Karpas-422 (cell line): ENCODE measurements at regions not wholly inside any gene's neighbourhood (a gene's known extent, or its start where the extent isn't known, plus 50 kb on each side); places are given as distances from the start of the nearest gene placed in this dataset.

ENCODE experiments used
- DNase-seq: peaks from one replicate; pipeline ENCODE4 v3.0.0-alpha.2; 2015
- H2AFZ ChIP-seq: fragments of 200-600 bp; sonication (generic); 2 replicates; pipeline ENCODE4 v1.6.1; 2014; ENCODE audit warnings: antibody characterized with exemption, low read length, mixed read lengths
- H3K27ac ChIP-seq: fragments of 200-600 bp; sonication (generic); 2 replicates; pipeline ENCODE4 v1.5.1; 2014; ENCODE audit warnings: mild to moderate bottlenecking, low read length, moderate library complexity
- H3K27me3 ChIP-seq: fragments of 200-600 bp; sonication (generic); 2 replicates; pipeline ENCODE4 v1.6.1; 2014; ENCODE audit warnings: low read length, mixed read lengths
- H3K36me3 ChIP-seq: fragments of 200-600 bp; sonication (generic); 2 replicates; pipeline ENCODE4 v1.6.1; 2014; ENCODE audit warnings: low read length, mixed read lengths; ENCODE audit not compliant: insufficient read depth
- H3K4me1 ChIP-seq: fragments of 200-600 bp; sonication (generic); 2 replicates; pipeline ENCODE4 v1.6.1; 2014; ENCODE audit warnings: mild to moderate bottlenecking, low read length, mixed read lengths
- H3K4me2 ChIP-seq: fragments of 200-600 bp; sonication (generic); 2 replicates; pipeline ENCODE4 v1.6.1; 2014; ENCODE audit warnings: low read length, low read depth, mild to moderate bottlenecking; ENCODE audit not compliant: poor library complexity, severe bottlenecking
- H3K4me3 ChIP-seq: fragments of 200-600 bp; sonication (generic); 2 replicates; pipeline ENCODE4 v1.5.1; 2014; ENCODE audit warnings: mild to moderate bottlenecking, antibody characterized with exemption, low read length, mixed read lengths
- H3K79me2 ChIP-seq: fragments of 200-600 bp; sonication (generic); 2 replicates; pipeline ENCODE4 v1.6.1; 2014; ENCODE audit warnings: mild to moderate bottlenecking, low read length, mixed read lengths
- H3K9ac ChIP-seq: fragments of 200-600 bp; sonication (generic); 2 replicates; pipeline ENCODE4 v1.6.0; 2014; ENCODE audit warnings: low read length
- H3K9me2 ChIP-seq: fragments of 200-600 bp; sonication (generic), shearing (Covaris generic); replicated peaks from 2 replicates; pipeline ENCODE4 v1.6.0; 2014; ENCODE audit warnings: mild to moderate bottlenecking, low read length, moderate library complexity; ENCODE audit not compliant: insufficient read depth
- H3K9me3 ChIP-seq: fragments of 300-700, 200-600 bp; sonication (generic); 2 replicates; pipeline ENCODE4 v1.6.1; 2014; ENCODE audit warnings: low read length, mixed read lengths
- H4K20me1 ChIP-seq: fragments of 200-600 bp; sonication (generic); 2 replicates; pipeline ENCODE4 v1.6.1; 2014; ENCODE audit warnings: mild to moderate bottlenecking, antibody characterized with exemption, low read length, low read depth; ENCODE audit not compliant: insufficient read depth

DNA sequence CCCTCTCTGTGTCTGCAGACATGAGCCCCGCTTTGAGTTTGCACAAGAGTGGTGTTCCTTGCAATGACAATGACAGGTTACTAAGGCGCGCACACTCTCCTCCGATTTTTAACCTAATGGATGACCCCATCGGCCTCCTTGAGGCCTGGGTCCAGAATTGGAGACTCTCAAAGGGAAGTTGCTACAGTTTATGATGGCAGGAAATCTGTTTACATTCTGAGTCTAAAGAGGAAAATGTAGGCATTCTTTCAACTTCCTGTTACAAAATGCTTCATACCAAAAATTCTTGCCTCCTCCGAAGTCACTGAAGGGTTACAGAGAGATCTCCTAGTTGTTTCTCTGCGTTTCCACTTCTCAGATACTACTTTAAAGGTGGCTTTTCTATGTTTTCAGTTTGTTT, 225.3 kb upstream of the AGAP1 start:
- Histone ChIP-seq H3K9me3 (no peaks in the 10 kb centered on the region), H3K27ac (no peak overlapping the region), H3K79me2 (no peaks in the 10 kb centered on the region), H3K9ac (no peak overlapping the region), H3K27me3 (no peaks in the 10 kb centered on the region), H3K4me2 (no peak overlapping the region), H3K4me1 (no peaks in the 10 kb centered on the region), H4K20me1 (no peaks in the 10 kb centered on the region), H3K4me3 (no peak overlapping the region), H3K36me3 (no peaks in the 10 kb centered on the region), H3K9me2 (no peaks in the 10 kb centered on the region), H2AFZ (no peak overlapping the region)
- DNase-seq = no peak

DNA sequence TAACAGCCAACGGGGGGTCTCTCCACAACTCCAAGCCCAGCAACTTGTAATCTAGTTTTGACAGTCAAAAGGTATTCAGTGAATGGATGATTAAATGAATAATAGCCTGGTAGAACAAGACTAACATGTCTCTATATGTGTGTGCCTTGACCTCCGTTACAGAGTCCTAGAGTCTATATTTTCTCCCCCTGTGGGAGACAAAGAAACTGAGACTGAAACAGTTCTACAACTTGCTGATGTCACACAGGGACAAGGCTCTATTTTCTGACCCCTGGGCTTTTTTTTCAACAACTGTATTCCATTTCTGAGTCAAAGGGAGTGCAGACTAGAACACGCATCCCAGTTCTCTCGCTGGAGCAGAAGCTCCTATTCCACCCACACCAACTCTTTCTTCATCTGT, 223.6 kb upstream of the AGAP1 start:
- H3K9ac ChIP-seq = no peak overlapping the region
- no peaks in the 10 kb centered on the region for H3K9me3 ChIP-seq
- H3K4me2 ChIP-seq = no peak overlapping the region
- H3K9me2 ChIP-seq = no peaks in the 10 kb centered on the region
- H3K36me3 ChIP-seq = no peaks in the 10 kb centered on the region
- no peak overlapping the region for H2AFZ ChIP-seq
- H4K20me1 ChIP-seq = no peaks in the 10 kb centered on the region
- no peak overlapping the region for H3K27ac ChIP-seq
- H3K4me1 ChIP-seq = no peaks in the 10 kb centered on the region
- H3K79me2 ChIP-seq = no peaks in the 10 kb centered on the region
- H3K4me3 ChIP-seq = no peak overlapping the region
- no peaks in the 10 kb centered on the region for H3K27me3 ChIP-seq
- DNase-seq = no peak

DNA sequence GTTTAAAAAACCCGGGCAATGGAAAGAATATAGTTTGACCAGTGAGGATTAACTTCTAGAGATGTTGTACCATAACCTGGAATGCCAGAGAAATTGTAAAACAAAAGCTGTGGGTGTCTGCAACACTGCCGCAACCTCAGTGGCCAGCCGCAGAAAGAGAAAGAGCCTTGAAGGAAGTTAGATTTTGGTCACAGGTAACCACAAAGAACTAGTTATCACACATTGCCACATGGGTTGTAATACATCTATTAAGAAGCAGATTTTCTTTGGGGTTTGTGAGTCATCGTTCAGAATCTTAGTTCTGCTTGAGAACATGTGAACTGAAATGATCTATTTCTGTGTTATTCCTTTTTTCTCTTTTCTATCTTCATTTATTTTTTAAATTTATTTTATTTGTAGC, 222.9 kb upstream of the AGAP1 start:
- H3K9me2 ChIP-seq = no peaks in the 10 kb centered on the region
- no peak overlapping the region for H3K9ac ChIP-seq
- no peaks in the 10 kb centered on the region for H3K36me3 ChIP-seq
- H3K79me2 ChIP-seq = no peaks in the 10 kb centered on the region
- no peak overlapping the region for H3K4me2 ChIP-seq
- H3K9me3 ChIP-seq = no peaks in the 10 kb centered on the region
- no peak overlapping the region for H3K27ac ChIP-seq
- no peaks in the 10 kb centered on the region for H4K20me1 ChIP-seq
- H3K4me1 ChIP-seq = no peaks in the 10 kb centered on the region
- no peak overlapping the region for H2AFZ ChIP-seq
- H3K4me3 ChIP-seq = no peak overlapping the region
- no peaks in the 10 kb centered on the region for H3K27me3 ChIP-seq
- DNase-seq = no peak

DNA sequence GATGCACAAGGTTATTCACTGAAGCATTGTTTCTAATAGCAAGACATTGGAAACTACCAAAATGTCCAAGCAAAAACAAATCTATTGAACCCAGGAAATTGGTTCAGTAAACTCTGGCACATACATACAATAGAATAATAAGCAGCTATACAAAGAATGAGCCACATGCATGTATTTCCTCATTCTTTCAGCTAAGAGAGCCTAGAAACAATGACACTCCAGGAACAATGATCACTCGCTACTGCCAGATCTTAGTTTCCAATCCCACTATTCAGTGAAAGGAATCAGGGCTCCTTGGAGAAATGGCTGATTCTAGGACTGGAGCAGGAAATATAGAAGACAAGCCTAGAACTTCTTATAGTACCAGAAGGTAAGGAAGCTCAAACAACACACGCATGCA, 221.9 kb upstream of the AGAP1 start:
- no peaks in the 10 kb centered on the region for H3K27me3 ChIP-seq
- no peaks in the 10 kb centered on the region for H3K9me3 ChIP-seq

DNA sequence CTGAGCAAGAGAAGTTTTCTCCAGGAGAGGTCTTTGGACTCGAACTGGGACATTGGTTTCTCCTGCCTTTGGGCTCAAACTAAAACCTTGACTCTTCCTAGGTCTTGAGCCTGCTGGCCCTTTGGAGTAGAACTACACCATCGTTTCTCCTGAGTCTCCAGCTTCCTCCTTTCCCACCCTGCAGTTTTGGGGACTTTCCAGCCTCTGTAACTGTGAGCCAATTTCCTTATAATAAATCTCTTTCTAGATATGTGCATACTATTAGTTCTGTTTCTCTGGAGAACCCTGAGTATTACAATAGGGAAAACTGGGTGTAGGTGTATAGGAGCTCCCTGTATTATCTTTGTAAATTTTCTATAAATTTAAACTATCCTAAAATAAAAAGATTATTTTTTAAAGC, 219.8 kb upstream of the AGAP1 start:
- Histone ChIP-seq H3K4me2 (no peak overlapping the region), H3K27me3 (no peaks in the 10 kb centered on the region), H3K9ac (no peak overlapping the region), H3K9me3 (no peaks in the 10 kb centered on the region), H3K36me3 (no peaks in the 10 kb centered on the region), H3K79me2 (no peaks in the 10 kb centered on the region), H3K9me2 (no peaks in the 10 kb centered on the region), H4K20me1 (no peaks in the 10 kb centered on the region), H3K4me3 (no peak overlapping the region), H2AFZ (no peak overlapping the region), H3K27ac (no peak overlapping the region), H3K4me1 (no peaks in the 10 kb centered on the region)
- no peak for DNase-seq

More for the DNA sequence above, 221.9 kb upstream of the AGAP1 start:
- no peaks in the 10 kb centered on the region for H3K4me1 ChIP-seq
- no peak overlapping the region for H3K27ac ChIP-seq
- no peaks in the 10 kb centered on the region for H3K9me2 ChIP-seq
- no peak overlapping the region for H3K4me3 ChIP-seq
- H3K4me2 ChIP-seq = no peak overlapping the region
- H3K9ac ChIP-seq = no peak overlapping the region
- DNase-seq = no peak
- no peaks in the 10 kb centered on the region for H3K79me2 ChIP-seq
- H2AFZ ChIP-seq = no peak overlapping the region
- H4K20me1 ChIP-seq = no peaks in the 10 kb centered on the region
- H3K36me3 ChIP-seq = no peaks in the 10 kb centered on the region

DNA sequence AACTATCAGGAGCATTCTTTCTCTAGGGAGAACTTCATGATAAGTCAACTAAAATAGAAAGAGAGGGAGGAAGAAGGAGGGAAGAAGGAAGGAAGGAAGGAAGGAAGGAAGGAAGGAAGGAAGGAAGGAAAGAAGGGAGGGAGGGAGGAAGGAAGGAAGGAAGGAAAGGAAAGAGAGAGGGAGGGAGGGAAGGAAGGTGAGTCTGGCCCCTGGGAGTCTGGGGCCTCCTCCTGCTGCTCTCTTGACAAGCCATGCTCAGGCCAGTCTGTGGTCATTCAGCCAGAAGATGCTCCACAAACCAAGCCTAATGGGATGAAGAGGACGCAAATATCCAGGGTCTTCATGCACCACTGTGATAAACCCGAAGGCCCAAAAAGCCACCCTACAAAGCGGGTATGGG, 216.4 kb upstream of the AGAP1 start:
- no peak for DNase-seq
- no peaks in the 10 kb centered on the region for H3K4me1 ChIP-seq
- H3K4me2 ChIP-seq = no peak overlapping the region
- no peaks in the 10 kb centered on the region for H3K36me3 ChIP-seq
- H3K27me3 ChIP-seq = no peaks in the 10 kb centered on the region
- H3K9me2 ChIP-seq = no peaks in the 10 kb centered on the region
- no peaks in the 10 kb centered on the region for H3K79me2 ChIP-seq
- H3K27ac ChIP-seq = no peak overlapping the region
- no peaks in the 10 kb centered on the region for H4K20me1 ChIP-seq
- no peak overlapping the region for H3K4me3 ChIP-seq
- H3K9me3 ChIP-seq = no peaks in the 10 kb centered on the region
- no peak overlapping the region for H3K9ac ChIP-seq
- H2AFZ ChIP-seq = no peak overlapping the region

DNA sequence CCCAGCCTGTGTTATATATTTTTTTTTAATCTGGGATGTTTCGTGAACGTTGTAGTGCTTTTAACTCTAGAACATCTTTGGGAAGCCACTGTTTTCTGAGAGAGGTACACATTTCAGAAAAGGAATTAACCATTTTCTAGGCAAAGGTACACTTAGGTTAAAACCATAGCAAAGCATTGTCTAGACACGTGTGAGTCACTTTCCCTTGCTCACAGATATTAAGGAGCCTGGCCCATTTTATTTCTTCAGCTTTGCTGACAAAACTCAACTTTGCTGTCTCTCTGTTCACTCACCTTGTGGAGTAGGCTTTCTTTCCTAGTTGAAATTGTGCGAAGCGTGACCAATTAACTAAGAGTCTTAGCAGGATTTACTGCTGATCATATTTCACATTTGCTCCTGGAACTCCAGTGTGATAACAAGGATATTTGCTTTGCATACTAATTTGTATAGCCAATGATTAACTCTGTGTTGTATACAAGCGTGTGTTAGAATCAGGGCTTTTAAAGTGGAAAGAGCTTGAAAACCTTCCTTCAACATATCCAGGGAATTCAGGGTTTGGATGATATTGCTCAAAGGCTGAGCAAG, 215.0 kb upstream of the AGAP1 start:
- no peak overlapping the region for H3K4me3 ChIP-seq
- no peak overlapping the region for H3K4me2 ChIP-seq
- H3K9ac ChIP-seq = no peak overlapping the region
- DNase-seq = no peak
- H4K20me1 ChIP-seq = no peaks in the 10 kb centered on the region
- no peaks in the 10 kb centered on the region for H3K79me2 ChIP-seq
- H3K9me2 ChIP-seq = no peaks in the 10 kb centered on the region
- H3K9me3 ChIP-seq = no peaks in the 10 kb centered on the region
- H3K27ac ChIP-seq = no peak overlapping the region
- H3K27me3 ChIP-seq = no peaks in the 10 kb centered on the region
- H3K36me3 ChIP-seq = no peaks in the 10 kb centered on the region
- H3K4me1 ChIP-seq = no peaks in the 10 kb centered on the region
- no peak overlapping the region for H2AFZ ChIP-seq

DNA sequence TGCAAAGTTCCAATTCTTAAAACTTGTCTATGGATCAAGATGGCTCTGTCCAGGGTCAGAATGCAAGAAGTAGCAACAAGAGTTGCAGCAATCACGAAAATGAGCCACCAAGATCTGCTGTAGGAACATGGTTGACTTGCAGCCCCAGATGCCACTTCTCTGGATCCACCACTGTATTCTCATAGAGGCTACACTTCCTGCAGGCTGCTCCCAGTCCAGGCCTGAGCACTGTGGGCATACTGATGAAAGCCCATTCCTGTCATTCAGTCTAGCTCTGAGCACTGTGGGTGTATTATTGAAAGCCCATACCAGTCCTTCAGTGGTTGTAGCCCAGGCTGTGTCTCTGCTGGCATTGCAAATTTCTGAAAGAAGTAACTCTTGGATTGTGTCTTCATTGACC, 213.9 kb upstream of the AGAP1 start:
- Histone ChIP-seq H3K27me3 (no peaks in the 10 kb centered on the region), H3K79me2 (no peaks in the 10 kb centered on the region), H4K20me1 (no peaks in the 10 kb centered on the region), H2AFZ (no peak overlapping the region), H3K4me3 (no peak overlapping the region), H3K9me2 (no peaks in the 10 kb centered on the region), H3K4me1 (no peaks in the 10 kb centered on the region), H3K4me2 (no peak overlapping the region), H3K9me3 (no peaks in the 10 kb centered on the region), H3K27ac (no peak overlapping the region), H3K36me3 (no peaks in the 10 kb centered on the region), H3K9ac (no peak overlapping the region)
- no peak for DNase-seq

DNA sequence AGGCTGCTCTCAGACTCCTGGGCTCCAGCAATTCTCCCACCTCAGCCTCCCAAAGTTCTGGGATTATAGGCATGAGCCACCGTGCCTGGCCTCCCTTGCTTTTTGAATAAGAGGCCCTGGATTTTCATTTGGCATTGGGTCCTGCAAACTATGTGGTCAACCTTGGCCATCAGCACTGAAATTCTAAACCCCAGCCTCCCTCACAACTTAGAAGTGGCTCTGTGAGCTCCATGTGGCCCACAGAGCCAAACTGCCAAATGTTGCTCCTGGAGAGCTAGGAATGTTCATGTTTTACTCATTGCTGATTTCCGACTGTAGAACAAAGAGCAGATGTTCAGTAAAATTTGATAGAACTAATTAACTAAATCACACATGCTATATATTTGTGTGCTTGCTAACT, 210.6 kb upstream of the AGAP1 start:
- Histone ChIP-seq H3K4me2 (no peak overlapping the region), H3K36me3 (no peaks in the 10 kb centered on the region)

More for the DNA sequence above, 210.6 kb upstream of the AGAP1 start:
- H3K27ac ChIP-seq = no peak overlapping the region
- no peak overlapping the region for H3K4me3 ChIP-seq
- no peak overlapping the region for H3K9ac ChIP-seq
- no peaks in the 10 kb centered on the region for H3K4me1 ChIP-seq
- no peaks in the 10 kb centered on the region for H3K9me2 ChIP-seq
- no peak overlapping the region for H2AFZ ChIP-seq
- no peaks in the 10 kb centered on the region for H4K20me1 ChIP-seq
- no peak for DNase-seq
- H3K9me3 ChIP-seq = no peaks in the 10 kb centered on the region
- no peaks in the 10 kb centered on the region for H3K79me2 ChIP-seq
- no peaks in the 10 kb centered on the region for H3K27me3 ChIP-seq
